Activated T-cell treated with anti-CD3 and anti-CD28 coated beads, Interleukin-2, amount 50 U/mL, for 72 hours (primary cell): ENCODE measurements at regions not wholly inside any gene's neighbourhood (a gene's known extent, or its start where the extent isn't known, plus 50 kb on each side); places are given as distances from the start of the nearest gene placed in this dataset.

Experiments used
- ATAC-seq, 2 donors: fragments of 150-1000 bp; cut with Tn5 transposase; replicated peaks in 1 of 2; 2 replicates each; pipeline ENCODE4 v1.10.0; 2021; ENCODE audit warnings: moderate library complexity in 2 of 2, mild to moderate bottlenecking in 1 of 2
- DNase-seq, 2 donors: peaks; one replicate each; pipeline ENCODE4 v3.0.0; 2021 to 2022; ENCODE audit warnings: mixed read lengths in 1 of 2
- H3K27ac Mint-ChIP-seq: one replicate; pipeline ENCODE4 v1.8.0; 2022; ENCODE audit warnings: mild to moderate bottlenecking, moderate library complexity, mixed read lengths
- H3K27me3 Mint-ChIP-seq: one replicate; pipeline ENCODE4 v1.8.0; 2022; ENCODE audit warnings: low read depth, mixed read lengths
- H3K36me3 Mint-ChIP-seq, 2 donors: one replicate each; pipeline ENCODE4 v1.8.0; 2022; ENCODE audit warnings: mixed read lengths in 2 of 2, mild to moderate bottlenecking in 1 of 2; ENCODE audit not compliant: insufficient read depth in 2 of 2
- H3K4me1 Mint-ChIP-seq: one replicate; pipeline ENCODE4 v1.8.0; 2022; ENCODE audit warnings: low read depth, mixed read lengths
- H3K4me3 Mint-ChIP-seq, 2 donors: one replicate each; pipeline ENCODE4 v1.8.0; 2022; ENCODE audit warnings: mild to moderate bottlenecking in 2 of 2, mixed read lengths in 2 of 2, moderate library complexity in 2 of 2
- H3K9me3 Mint-ChIP-seq, 2 donors: one replicate each; pipeline ENCODE4 v1.8.0; 2022; ENCODE audit warnings: mixed read lengths in 2 of 2

GRCh38 chr18:39037925-39038324 lies 1472.3 kb upstream of the CELF4 start:
- peaks cover 5 to 9% of the 10 kb centered on the region in 2 donors for H3K9me3 Mint-ChIP-seq
- H3K27me3 Mint-ChIP-seq, result no peaks in the 10 kb centered on the region
- no peak overlapping the region for H3K4me3 Mint-ChIP-seq
- H3K36me3 Mint-ChIP-seq, result no peaks in the 10 kb centered on the region
- H3K27ac Mint-ChIP-seq, result no peak overlapping the region
- no peaks in the 10 kb centered on the region for H3K4me1 Mint-ChIP-seq
- ATAC-seq, result no peak
- no peak for DNase-seq

GRCh38 chr18:39033312-39033711 lies 1467.7 kb upstream of the CELF4 start:
- no peak for DNase-seq
- Mint-ChIP-seq H3K4me1 (no peaks in the 10 kb centered on the region), H3K9me3 (peaks cover 4 to 5% of the 10 kb centered on the region in 2 donors), H3K27me3 (no peaks in the 10 kb centered on the region), H3K4me3 (no peak overlapping the region), H3K27ac (no peak overlapping the region), H3K36me3 (no peaks in the 10 kb centered on the region)
- no peak for ATAC-seq

- peaks cover 0 to under 1% of the 10 kb centered on the region in 2 donors for H3K9me3 Mint-ChIP-seq
- ATAC-seq (no peak), DNase-seq (no peak)
- no peak overlapping the region for H3K27ac Mint-ChIP-seq
- H3K4me3 Mint-ChIP-seq, result no peak overlapping the region
- H3K36me3 Mint-ChIP-seq, result no peaks in the 10 kb centered on the region
- H3K4me1 Mint-ChIP-seq, result no peaks in the 10 kb centered on the region
- no peaks in the 10 kb centered on the region for H3K27me3 Mint-ChIP-seq
These were observed 1466.0 kb upstream of the CELF4 start for GRCh38 chr18:39031647-39032046.

- Mint-ChIP-seq H3K27ac (no peak overlapping the region), H3K4me1 (no peaks in the 10 kb centered on the region), H3K36me3 (no peaks in the 10 kb centered on the region), H3K9me3 (no peaks in the 10 kb centered on the region), H3K4me3 (no peak overlapping the region), H3K27me3 (no peaks in the 10 kb centered on the region)
- DNase-seq (no peak), ATAC-seq (no peak)
These were observed 1464.6 kb upstream of the CELF4 start for GRCh38 chr18:39030124-39030655.

GRCh38 chr18:39025531-39025930 lies 1459.9 kb upstream of the CELF4 start:
- H3K27me3 Mint-ChIP-seq, result no peaks in the 10 kb centered on the region
- H3K36me3 Mint-ChIP-seq, result no peaks in the 10 kb centered on the region
- no peak overlapping the region for H3K4me3 Mint-ChIP-seq
- DNase-seq (no peak), ATAC-seq (no peak)
- H3K4me1 Mint-ChIP-seq, result no peaks in the 10 kb centered on the region
- H3K9me3 Mint-ChIP-seq, result no peaks in the 10 kb centered on the region
- no peak overlapping the region for H3K27ac Mint-ChIP-seq

- Mint-ChIP-seq H3K27me3 (no peaks in the 10 kb centered on the region), H3K27ac (no peak overlapping the region), H3K36me3 (no peaks in the 10 kb centered on the region), H3K4me1 (no peaks in the 10 kb centered on the region), H3K9me3 (peaks cover 5% of the 10 kb centered on the region in 2 donors), H3K4me3 (no peak overlapping the region)
- DNase-seq (no peak), ATAC-seq (no peak)
These were observed 1454.4 kb upstream of the CELF4 start for GRCh38 chr18:39019989-39020388.

- Mint-ChIP-seq H3K4me1 (no peaks in the 10 kb centered on the region), H3K27me3 (no peaks in the 10 kb centered on the region), H3K4me3 (no peak overlapping the region), H3K27ac (no peak overlapping the region), H3K36me3 (no peaks in the 10 kb centered on the region), H3K9me3 (peaks cover 0 to 3% of the 10 kb centered on the region in 2 donors)
- no peak for ATAC-seq
- DNase-seq, result no peak
These were observed 1441.7 kb upstream of the CELF4 start for GRCh38 chr18:39007031-39007902.

GRCh38 chr18:38996056-38996455 lies 1430.5 kb upstream of the CELF4 start:
- Mint-ChIP-seq H3K27me3 (no peaks in the 10 kb centered on the region), H3K9me3 (peaks cover 0 to 4% of the 10 kb centered on the region in 2 donors)

GRCh38 chr18:38993342-38993741 lies 1427.7 kb upstream of the CELF4 start:
- Mint-ChIP-seq H3K9me3 (peaks cover 0 to 4% of the 10 kb centered on the region in 2 donors), H3K4me3 (no peak overlapping the region), H3K36me3 (no peaks in the 10 kb centered on the region), H3K27me3 (no peaks in the 10 kb centered on the region), H3K4me1 (no peaks in the 10 kb centered on the region), H3K27ac (no peak overlapping the region)
- ATAC-seq (no peak), DNase-seq (no peak)

More at GRCh38 chr18:38996056-38996455, 1430.5 kb upstream of the CELF4 start:
- H3K4me3 Mint-ChIP-seq, result no peak overlapping the region
- no peaks in the 10 kb centered on the region for H3K4me1 Mint-ChIP-seq
- no peak overlapping the region for H3K27ac Mint-ChIP-seq
- DNase-seq (no peak), ATAC-seq (no peak)
- H3K36me3 Mint-ChIP-seq, result no peaks in the 10 kb centered on the region

- no peak overlapping the region for H3K27ac Mint-ChIP-seq
- ATAC-seq (no peak), DNase-seq (no peak)
- no peaks in the 10 kb centered on the region for H3K4me1 Mint-ChIP-seq
- no peaks in the 10 kb centered on the region for H3K27me3 Mint-ChIP-seq
- peaks cover 1 to 2% of the 10 kb centered on the region in 2 donors for H3K9me3 Mint-ChIP-seq
- H3K4me3 Mint-ChIP-seq, result no peak overlapping the region
- H3K36me3 Mint-ChIP-seq, result no peaks in the 10 kb centered on the region
These were observed 1419.4 kb upstream of the CELF4 start for GRCh38 chr18:38984968-38985367.

- no peak for DNase-seq
- Mint-ChIP-seq H3K27ac (no peak overlapping the region), H3K27me3 (no peaks in the 10 kb centered on the region)
These were observed 1416.5 kb upstream of the CELF4 start for GRCh38 chr18:38982072-38982471.

GRCh38 chr18:38981389-38981788 lies 1415.8 kb upstream of the CELF4 start:
- H3K4me3 Mint-ChIP-seq, result no peak overlapping the region
- H3K27me3 Mint-ChIP-seq, result no peaks in the 10 kb centered on the region
- H3K27ac Mint-ChIP-seq, result no peak overlapping the region
- DNase-seq (no peak), ATAC-seq (no peak)
- H3K4me1 Mint-ChIP-seq, result no peaks in the 10 kb centered on the region
- H3K36me3 Mint-ChIP-seq, result no peaks in the 10 kb centered on the region
- H3K9me3 Mint-ChIP-seq, result no peaks in the 10 kb centered on the region

More at GRCh38 chr18:38982072-38982471, 1416.5 kb upstream of the CELF4 start:
- no peak for ATAC-seq
- Mint-ChIP-seq H3K4me3 (no peak overlapping the region), H3K36me3 (no peaks in the 10 kb centered on the region), H3K4me1 (no peaks in the 10 kb centered on the region), H3K9me3 (no peaks in the 10 kb centered on the region)

- no peaks in the 10 kb centered on the region for H3K36me3 Mint-ChIP-seq
- peaks cover under 1% of the 10 kb centered on the region for H3K4me1 Mint-ChIP-seq
- peaks cover 2% of the 10 kb centered on the region for H3K27me3 Mint-ChIP-seq
- ATAC-seq (no peak), DNase-seq (no peak)
- no peak overlapping the region for H3K27ac Mint-ChIP-seq
- no peaks in the 10 kb centered on the region for H3K9me3 Mint-ChIP-seq
- no peak overlapping the region for H3K4me3 Mint-ChIP-seq
These were observed 1414.8 kb upstream of the CELF4 start for GRCh38 chr18:38980420-38980819.
